Transverse colon (tissue), 4 donors: ENCODE measurements at regions not wholly inside any gene's neighbourhood (a gene's known extent, or its start where the extent isn't known, plus 50 kb on each side); places are given as distances from the start of the nearest gene placed in this dataset.
"Not testable (repeated sequence)": the region's sequence is repeated elsewhere in the genome, so short reads cannot be mapped to it uniquely, and the experiment has no call there.

ENCODE experiments used
- POLR2A ChIP-seq: fragments of 450-650 bp; IDR thresholded peaks from one replicate; pipeline ENCODE4 v1.6.1; 2016; ENCODE audit warnings: antibody characterized with exemption, mild to moderate bottlenecking, moderate library complexity
- POLR2AphosphoS5 ChIP-seq, 3 donors: sonication (generic); formaldehyde crosslinking; IDR thresholded peaks; one replicate each; pipeline ENCODE4 v1.6.1; 2016; ENCODE audit warnings: antibody characterized with exemption in 3 of 3
- TF ChIP-seq, protein P1 (sequence below), 5 experiments: fragments of 200-600 bp in 3 of 5; fragments of 450-650 bp in 2 of 5; sonication (generic) in 3 of 5; IDR thresholded peaks; 1 replicate in 2 of 5; 2 replicates in 3 of 5; pipeline ENCODE4 v1.5.1; 2016 to 2017; ENCODE audit warnings: antibody characterized with exemption in 5 of 5, inconsistent platforms in 3 of 5, mild to moderate bottlenecking in 2 of 5, moderate library complexity in 1 of 5

DNA sequence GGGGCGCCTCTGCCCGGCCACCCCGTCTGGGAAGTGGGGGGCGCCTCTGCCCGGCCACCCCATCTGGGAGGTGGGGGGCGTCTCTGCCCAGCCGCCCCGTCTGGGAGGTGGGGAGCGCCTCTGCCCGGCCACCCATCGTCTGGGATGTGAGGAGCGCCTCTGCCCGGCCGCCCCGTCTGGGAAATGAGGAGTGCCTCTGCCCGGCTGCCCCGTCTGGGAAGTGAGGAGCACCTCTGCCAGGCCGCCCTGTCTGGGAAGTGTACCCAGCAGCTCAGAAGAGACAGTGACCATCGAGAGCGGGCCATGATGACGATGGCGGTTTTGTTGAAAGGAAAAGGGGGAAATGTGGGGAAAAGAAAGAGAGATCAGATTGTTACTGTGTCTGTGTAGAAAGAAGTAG lies 249.2 kb upstream of the USP15 start:
- TF ChIP-seq, protein P1, sequence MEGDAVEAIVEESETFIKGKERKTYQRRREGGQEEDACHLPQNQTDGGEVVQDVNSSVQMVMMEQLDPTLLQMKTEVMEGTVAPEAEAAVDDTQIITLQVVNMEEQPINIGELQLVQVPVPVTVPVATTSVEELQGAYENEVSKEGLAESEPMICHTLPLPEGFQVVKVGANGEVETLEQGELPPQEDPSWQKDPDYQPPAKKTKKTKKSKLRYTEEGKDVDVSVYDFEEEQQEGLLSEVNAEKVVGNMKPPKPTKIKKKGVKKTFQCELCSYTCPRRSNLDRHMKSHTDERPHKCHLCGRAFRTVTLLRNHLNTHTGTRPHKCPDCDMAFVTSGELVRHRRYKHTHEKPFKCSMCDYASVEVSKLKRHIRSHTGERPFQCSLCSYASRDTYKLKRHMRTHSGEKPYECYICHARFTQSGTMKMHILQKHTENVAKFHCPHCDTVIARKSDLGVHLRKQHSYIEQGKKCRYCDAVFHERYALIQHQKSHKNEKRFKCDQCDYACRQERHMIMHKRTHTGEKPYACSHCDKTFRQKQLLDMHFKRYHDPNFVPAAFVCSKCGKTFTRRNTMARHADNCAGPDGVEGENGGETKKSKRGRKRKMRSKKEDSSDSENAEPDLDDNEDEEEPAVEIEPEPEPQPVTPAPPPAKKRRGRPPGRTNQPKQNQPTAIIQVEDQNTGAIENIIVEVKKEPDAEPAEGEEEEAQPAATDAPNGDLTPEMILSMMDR (IDR thresholded peaks at IDR 0.05) = not testable (repeated sequence)
- TF ChIP-seq POLR2AphosphoS5 (IDR thresholded peaks at IDR 0.05); POLR2A: not testable (repeated sequence)
